ENCODE measurements at regions not wholly inside any gene's neighbourhood (a gene's known extent, or its start where the extent isn't known, plus 50 kb on each side); places are given as distances from the start of the nearest gene placed in this dataset.

- ATAC-seq: no peak
- WGBS, 4 donors: 75 to 82% (median 77%) methylated on average over 1 of the region's 1 CpG
- Histone ChIP-seq H3K27me3 (no peaks in the 10 kb centered on the region), H3K4me3 (no peak overlapping the region), H3K9me3 (no peaks in the 10 kb centered on the region), H3K27ac (no peak overlapping the region), H3K4me1 (no peaks in the 10 kb centered on the region), H3K36me3 (no peaks in the 10 kb centered on the region)
- DNase-seq: no peak
- intact Hi-C loops (cut with DNase I): no loop called here
- TF ChIP-seq CTCF (IDR thresholded peaks at IDR 0.05): no peak
- TF ChIP-seq POLR2A (IDR thresholded peaks at IDR 0.05): no peak
Observed at GRCh38 chr1:72938408-72938807, 656.1 kb upstream of the NEGR1 start.

- ATAC-seq (no peak), DNase-seq (no peak)
- TF ChIP-seq CTCF (IDR thresholded peaks at IDR 0.05) (no peak), POLR2A (IDR thresholded peaks at IDR 0.05) (no peak)
- Histone ChIP-seq H3K9me3 (no peaks in the 10 kb centered on the region), H3K27ac (no peak overlapping the region), H3K4me3 (no peak overlapping the region), H3K4me1 (no peaks in the 10 kb centered on the region), H3K27me3 (no peaks in the 10 kb centered on the region), H3K36me3 (no peaks in the 10 kb centered on the region)
- intact Hi-C loops (cut with DNase I): no loop called here
- WGBS, 4 donors: 59 to 70% (median 63%) methylated on average over 1 of the region's 1 CpG
Observed at GRCh38 chr1:72937905-72938304, 655.6 kb upstream of the NEGR1 start.

- Histone ChIP-seq H3K27ac (no peak overlapping the region), H3K9me3 (peaks cover 0 to 3% (median 0%) of the 10 kb centered on the region in 12 donors), H3K36me3 (no peaks in the 10 kb centered on the region), H3K4me3 (no peak overlapping the region), H3K27me3 (no peaks in the 10 kb centered on the region), H3K4me1 (no peaks in the 10 kb centered on the region)
- 82 to 89% (median 86%) methylated on average over 8 of the region's 8 CpGs for WGBS, 4 donors
- TF ChIP-seq CTCF (IDR thresholded peaks at IDR 0.05) (no peak), POLR2A (IDR thresholded peaks at IDR 0.05) (no peak)
- ATAC-seq (no peak), DNase-seq (no peak)
- intact Hi-C loops (cut with DNase I): no loop called here
Observed at GRCh38 chr1:72936942-72937341, 654.6 kb upstream of the NEGR1 start.

- TF ChIP-seq POLR2A (IDR thresholded peaks at IDR 0.05): no peak
- TF ChIP-seq CTCF (IDR thresholded peaks at IDR 0.05): no peak
- H3K27me3 ChIP-seq: no peaks in the 10 kb centered on the region
- no peak overlapping the region for H3K4me3 ChIP-seq
- H3K27ac ChIP-seq: no peak overlapping the region
- DNase-seq (no peak), ATAC-seq (no peak)
- H3K9me3 ChIP-seq: peaks cover 0 to 3% (median 0%) of the 10 kb centered on the region in 12 donors
- H3K4me1 ChIP-seq: no peaks in the 10 kb centered on the region
- whole genome bisulfite sequencing, 4 donors: 78 to 86% (median 84%) methylated on average over 6 of the region's 6 CpGs
- intact Hi-C loops (cut with DNase I): no loop called here
- H3K36me3 ChIP-seq: no peaks in the 10 kb centered on the region
Observed at GRCh38 chr1:72936151-72936740, 653.9 kb upstream of the NEGR1 start.

All from heart left ventricle (tissue), 16 donors.